Heart left ventricle (tissue), 13 donors: ENCODE measurements at regions not wholly inside any gene's neighbourhood (a gene's known extent, or its start where the extent isn't known, plus 50 kb on each side); places are given as distances from the start of the nearest gene placed in this dataset.

Source experiments
- POLR2A ChIP-seq, 2 donors: fragments of 450-650 bp; IDR thresholded peaks; one replicate each; pipeline ENCODE4 v1.6.1; 2017; ENCODE audit warnings: antibody characterized with exemption in 2 of 2, mild to moderate bottlenecking in 2 of 2, moderate library complexity in 2 of 2
- TF ChIP-seq, protein P1 (sequence below), 12 donors: fragments of 200-600 bp; sonication (generic) in 4 of 12; IDR thresholded peaks; one replicate each; pipeline versions ENCODE4 v1.5.0 to v1.8.0; 2018 to 2022; ENCODE audit warnings: antibody characterized with exemption in 12 of 12, mild to moderate bottlenecking in 5 of 12
- donor health status: ischemic (EF 13 %, LVEDD 7.1; RV severe dilation, severe dysfunction).
- donor health status: DM: no; HTN: yes; CAD: no.
- donor health status: DM: no; HTN: no; CAD: no.
- donor health status: ischemic (EF 25% LVEDD 6.9; RV normal size, moderate dysfunction).
- donor health status: ischemic (EF 25% LVEDD 5.7; RV mildly dilated, moderate dysfunction).
- donor health status: ischemic (EF 35%, LVEDD 5.7; RV mildly dilated, moderate dysfunction).
- donor health status: nonischemic (EF 11% LVEDD 7.7; RV severe dilation, severe dysfunction).
- donor health status: DM: yes; HTN: yes; CAD: no.
- donor health status: PGD.
- donor health status: ischemic (EF 29% LVEDD 5.4; RV normal size, mild dysfunction).
- donor health status: nonischemic (EF 23%, LVEDD 6.1; RV moderate dilation, normal function).

DNA sequence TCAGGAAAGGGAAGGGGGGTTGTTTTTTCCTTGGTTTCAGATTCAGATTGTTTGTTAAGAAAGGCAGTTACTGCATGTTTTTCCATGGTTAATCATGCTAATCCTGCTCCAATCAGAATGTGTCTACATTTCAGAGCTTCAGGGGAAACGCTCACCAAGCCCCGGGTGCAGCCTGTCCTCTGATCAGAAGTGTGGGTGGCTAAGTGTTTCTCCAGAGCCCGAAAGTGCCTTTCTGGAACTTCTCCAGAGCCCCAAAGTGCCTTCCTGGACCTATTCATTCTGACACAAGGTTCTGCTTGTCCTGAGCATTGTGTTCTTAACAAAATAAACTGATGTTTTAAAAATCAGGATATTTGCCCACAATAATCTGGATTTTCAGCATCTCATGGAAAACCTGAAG is 359.0 kb upstream of the ZNF521 start:
- TF ChIP-seq, protein P1, sequence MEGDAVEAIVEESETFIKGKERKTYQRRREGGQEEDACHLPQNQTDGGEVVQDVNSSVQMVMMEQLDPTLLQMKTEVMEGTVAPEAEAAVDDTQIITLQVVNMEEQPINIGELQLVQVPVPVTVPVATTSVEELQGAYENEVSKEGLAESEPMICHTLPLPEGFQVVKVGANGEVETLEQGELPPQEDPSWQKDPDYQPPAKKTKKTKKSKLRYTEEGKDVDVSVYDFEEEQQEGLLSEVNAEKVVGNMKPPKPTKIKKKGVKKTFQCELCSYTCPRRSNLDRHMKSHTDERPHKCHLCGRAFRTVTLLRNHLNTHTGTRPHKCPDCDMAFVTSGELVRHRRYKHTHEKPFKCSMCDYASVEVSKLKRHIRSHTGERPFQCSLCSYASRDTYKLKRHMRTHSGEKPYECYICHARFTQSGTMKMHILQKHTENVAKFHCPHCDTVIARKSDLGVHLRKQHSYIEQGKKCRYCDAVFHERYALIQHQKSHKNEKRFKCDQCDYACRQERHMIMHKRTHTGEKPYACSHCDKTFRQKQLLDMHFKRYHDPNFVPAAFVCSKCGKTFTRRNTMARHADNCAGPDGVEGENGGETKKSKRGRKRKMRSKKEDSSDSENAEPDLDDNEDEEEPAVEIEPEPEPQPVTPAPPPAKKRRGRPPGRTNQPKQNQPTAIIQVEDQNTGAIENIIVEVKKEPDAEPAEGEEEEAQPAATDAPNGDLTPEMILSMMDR (IDR thresholded peaks at IDR 0.05), result no peak
- TF ChIP-seq POLR2A (IDR thresholded peaks at IDR 0.05), result no peak
